ENCODE measurements at regions not wholly inside any gene's neighbourhood (a gene's known extent, or its start where the extent isn't known, plus 50 kb on each side); places are given as distances from the start of the nearest gene placed in this dataset.

- no peak for DNase-seq (ENCODE audit: low read depth, low spot score)
- Histone ChIP-seq H3K4me1 (ENCODE audit: control insufficient read depth, insufficient read depth, low read length) (no peaks in the 10 kb centered on the region), H3K36me3 (ENCODE audit: control insufficient read depth in 2 of 2, insufficient read depth in 2 of 2, low read length in 1 of 2) (no peaks in the 10 kb centered on the region), H3K27me3 (replicated peaks in 1 of 2; ENCODE audit: control insufficient read depth in 2 of 2, insufficient read depth in 2 of 2, low read length in 1 of 2) (no peaks in the 10 kb centered on the region), H3K4me2 (ENCODE audit: control insufficient read depth, insufficient read depth) (no peak overlapping the region), H3K9me3 (replicated peaks; ENCODE audit: control insufficient read depth, insufficient read depth, low read length) (no peaks in the 10 kb centered on the region), H3K4me3 (no peak overlapping the region), H4K20me1 (ENCODE audit: control insufficient read depth, insufficient read depth) (no peaks in the 10 kb centered on the region), H2AFZ (ENCODE audit: control insufficient read depth, low read depth, low read length) (no peak overlapping the region), H3K79me2 (ENCODE audit: control insufficient read depth, insufficient read depth, low read length) (no peaks in the 10 kb centered on the region), H3K9ac (ENCODE audit: control insufficient read depth, insufficient read depth, low read length) (no peak overlapping the region), H3K27ac (ENCODE audit: control insufficient read depth, insufficient read depth) (no peak overlapping the region)
- peak; percentile 27; the same call in 1 of the 3 replicates for ATAC-seq
- BruUV-seq (replicated peaks): no TSS peak
- CTCF ChIA-PET: no interaction called here
- SMC1A ChIA-PET (ENCODE audit: uncharacterized antibody, unreplicated experiment): no interaction called here
- RAD21 ChIA-PET (ENCODE audit: unreplicated experiment): no interaction called here
- POLR2A ChIA-PET: no interaction called here
- FAIRE-seq: no peak
- intact Hi-C loops (cut with micrococcal nuclease; ENCODE audit: unreplicated experiment): no loop called here
- in situ Hi-C loops (cut with MboI): no loop called here
- TF ChIP-seq IKZF1 (conservative IDR thresholded peaks at IDR 0.05) (no peak), IKZF2 (IDR thresholded peaks at IDR 0.05) (peak in 1 of 2 experiments; percentile 19; a peak in 1 of 4 replicates), WRNIP1 (IDR thresholded peaks at IDR 0.05; ENCODE audit: borderline replicate concordance, low read depth, low read length) (0 out of 2 replicates have a peak, but pooled peaks have one; percentile 43), SPI1 (IDR thresholded peaks at IDR 0.05; ENCODE audit: borderline replicate concordance, insufficient read depth, low read depth, low read length) (peak; percentile 57), HDAC6 (IDR thresholded peaks at IDR 0.05; ENCODE audit: unreplicated experiment) (no peak), HCFC1 (IDR thresholded peaks at IDR 0.05; ENCODE audit: low read length) (no peak), YY1 (IDR thresholded peaks at IDR 0.05; ENCODE audit: low read depth, low read length) (no peak), ATF7 (IDR thresholded peaks at IDR 0.05; ENCODE audit: low read depth) (no peak), RAD21 (IDR thresholded peaks at IDR 0.05; ENCODE audit: insufficient read depth, low read depth, low read length) (no peak), CHD4 (IDR thresholded peaks at IDR 0.05) (no peak), GATAD2B (conservative IDR thresholded peaks at IDR 0.05; ENCODE audit: low read depth) (no peak), USF2 (IDR thresholded peaks at IDR 0.05; ENCODE audit: borderline replicate concordance, low read depth, low read length) (no peak), HDAC2 (IDR thresholded peaks at IDR 0.05) (no peak), MEF2B (IDR thresholded peaks at IDR 0.05; ENCODE audit: partially characterized antibody, poor library complexity, severe bottlenecking) (peak; percentile 77), KDM1A (IDR thresholded peaks at IDR 0.05; ENCODE audit: borderline replicate concordance) (no peak)
- TF ChIP-seq, protein P1, sequence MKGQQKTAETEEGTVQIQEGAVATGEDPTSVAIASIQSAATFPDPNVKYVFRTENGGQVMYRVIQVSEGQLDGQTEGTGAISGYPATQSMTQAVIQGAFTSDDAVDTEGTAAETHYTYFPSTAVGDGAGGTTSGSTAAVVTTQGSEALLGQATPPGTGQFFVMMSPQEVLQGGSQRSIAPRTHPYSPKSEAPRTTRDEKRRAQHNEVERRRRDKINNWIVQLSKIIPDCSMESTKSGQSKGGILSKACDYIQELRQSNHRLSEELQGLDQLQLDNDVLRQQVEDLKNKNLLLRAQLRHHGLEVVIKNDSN (IDR thresholded peaks at IDR 0.05; ENCODE audit: borderline replicate concordance, extremely low read length, insufficient read depth, low read depth, low read length): no peak
- TF ChIP-seq, protein P2, sequence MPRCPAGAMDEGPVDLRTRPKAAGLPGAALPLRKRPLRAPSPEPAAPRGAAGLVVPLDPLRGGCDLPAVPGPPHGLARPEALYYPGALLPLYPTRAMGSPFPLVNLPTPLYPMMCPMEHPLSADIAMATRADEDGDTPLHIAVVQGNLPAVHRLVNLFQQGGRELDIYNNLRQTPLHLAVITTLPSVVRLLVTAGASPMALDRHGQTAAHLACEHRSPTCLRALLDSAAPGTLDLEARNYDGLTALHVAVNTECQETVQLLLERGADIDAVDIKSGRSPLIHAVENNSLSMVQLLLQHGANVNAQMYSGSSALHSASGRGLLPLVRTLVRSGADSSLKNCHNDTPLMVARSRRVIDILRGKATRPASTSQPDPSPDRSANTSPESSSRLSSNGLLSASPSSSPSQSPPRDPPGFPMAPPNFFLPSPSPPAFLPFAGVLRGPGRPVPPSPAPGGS (IDR thresholded peaks at IDR 0.05; ENCODE audit: borderline replicate concordance, insufficient read depth, low read depth, low read length, poor library complexity, severe bottlenecking): no peak
- TF ChIP-seq, protein P3, sequence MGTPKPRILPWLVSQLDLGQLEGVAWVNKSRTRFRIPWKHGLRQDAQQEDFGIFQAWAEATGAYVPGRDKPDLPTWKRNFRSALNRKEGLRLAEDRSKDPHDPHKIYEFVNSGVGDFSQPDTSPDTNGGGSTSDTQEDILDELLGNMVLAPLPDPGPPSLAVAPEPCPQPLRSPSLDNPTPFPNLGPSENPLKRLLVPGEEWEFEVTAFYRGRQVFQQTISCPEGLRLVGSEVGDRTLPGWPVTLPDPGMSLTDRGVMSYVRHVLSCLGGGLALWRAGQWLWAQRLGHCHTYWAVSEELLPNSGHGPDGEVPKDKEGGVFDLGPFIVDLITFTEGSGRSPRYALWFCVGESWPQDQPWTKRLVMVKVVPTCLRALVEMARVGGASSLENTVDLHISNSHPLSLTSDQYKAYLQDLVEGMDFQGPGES (IDR thresholded peaks at IDR 0.05): no peak
- TF ChIP-seq, protein P4, sequence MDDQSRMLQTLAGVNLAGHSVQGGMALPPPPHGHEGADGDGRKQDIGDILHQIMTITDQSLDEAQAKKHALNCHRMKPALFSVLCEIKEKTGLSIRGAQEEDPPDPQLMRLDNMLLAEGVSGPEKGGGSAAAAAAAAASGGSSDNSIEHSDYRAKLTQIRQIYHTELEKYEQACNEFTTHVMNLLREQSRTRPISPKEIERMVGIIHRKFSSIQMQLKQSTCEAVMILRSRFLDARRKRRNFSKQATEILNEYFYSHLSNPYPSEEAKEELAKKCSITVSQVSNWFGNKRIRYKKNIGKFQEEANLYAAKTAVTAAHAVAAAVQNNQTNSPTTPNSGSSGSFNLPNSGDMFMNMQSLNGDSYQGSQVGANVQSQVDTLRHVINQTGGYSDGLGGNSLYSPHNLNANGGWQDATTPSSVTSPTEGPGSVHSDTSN (IDR thresholded peaks at IDR 0.05; ENCODE audit: insufficient replicate concordance, low read depth, low read length): no peak
These were observed 449.7 kb upstream of the KLHL4 start for GRCh38 chrX:87067795-87068369.
